Large intestine (tissue), 3 donors: ENCODE measurements at regions not wholly inside any gene's neighbourhood (a gene's known extent, or its start where the extent isn't known, plus 50 kb on each side); places are given as distances from the start of the nearest gene placed in this dataset.

ENCODE experiments used
- DNase-seq, 2 donors: peaks; one replicate each; pipeline versions ENCODE4 v3.0.0 to v3.0.0-alpha.2; 2013
- H3K27ac ChIP-seq: one replicate; pipeline ENCODE4 v1.5.1; 2013; ENCODE audit warnings: low read length
- H3K27me3 ChIP-seq: 2 replicates; pipeline ENCODE4 v1.6.1; 2013; ENCODE audit warnings: low read length; ENCODE audit not compliant: control insufficient read depth, insufficient read depth
- H3K36me3 ChIP-seq: 2 replicates; pipeline ENCODE4 v1.6.1; 2013; ENCODE audit warnings: low read length; ENCODE audit not compliant: control insufficient read depth, insufficient read depth
- H3K4me1 ChIP-seq: one replicate; pipeline ENCODE4 v1.6.1; 2013; ENCODE audit warnings: low read length; ENCODE audit not compliant: control insufficient read depth, insufficient read depth
- H3K4me3 ChIP-seq: one replicate; pipeline ENCODE4 v1.5.1; 2013; ENCODE audit warnings: low read length
- H3K9me3 ChIP-seq: one replicate; pipeline ENCODE4 v1.6.1; 2013; ENCODE audit warnings: mild to moderate bottlenecking, low read depth, low read length, moderate library complexity; ENCODE audit not compliant: control insufficient read depth
- WGBS: methylation state at CpG from one replicate; pipeline ENCODE4 v1.1.5; 2013; ENCODE audit warnings: low lambda C conversion rate; ENCODE audit not compliant: insufficient coverage; 5-methylcytosine and 5-hydroxymethylcytosine counted together

DNA sequence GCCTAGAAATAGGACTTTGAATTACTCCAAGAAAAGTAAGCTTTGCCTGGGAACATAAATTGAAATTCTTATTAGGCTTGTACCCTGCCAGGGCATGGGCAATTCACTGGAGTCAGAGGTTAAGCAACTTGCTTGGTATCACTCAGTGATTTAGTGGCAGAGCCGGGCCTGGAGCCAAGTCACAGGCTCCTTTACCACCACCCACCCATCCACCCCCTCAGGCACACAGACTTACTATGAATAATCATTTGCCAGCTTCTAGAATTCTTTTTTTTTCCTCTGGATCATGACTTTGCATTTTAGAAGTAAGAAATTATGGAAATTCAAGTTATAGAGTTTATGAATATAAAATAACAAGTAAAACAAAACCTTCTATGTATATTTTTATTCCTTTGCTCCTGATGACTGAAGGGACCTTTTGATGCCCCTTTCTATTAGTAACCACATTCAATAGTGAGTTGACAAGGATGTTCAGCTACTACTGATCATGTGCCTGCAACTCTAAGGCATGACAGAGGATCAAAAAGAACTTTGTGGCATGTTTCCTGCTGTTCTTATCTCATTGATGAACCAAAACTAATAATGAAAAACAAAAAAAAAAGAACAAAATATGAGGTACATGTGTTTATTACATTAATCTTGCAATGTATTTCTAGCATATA is 614.7 kb downstream of the TLR4 start:
- no peak overlapping the region for H3K4me3 ChIP-seq
- H3K9me3 ChIP-seq, result no peaks in the 10 kb centered on the region
- no CpG with 5 or more reads among the region's 1 CpG for WGBS
- no peaks in the 10 kb centered on the region for H3K4me1 ChIP-seq
- no peaks in the 10 kb centered on the region for H3K36me3 ChIP-seq
- no peak for DNase-seq
- H3K27me3 ChIP-seq, result no peaks in the 10 kb centered on the region
- no peak overlapping the region for H3K27ac ChIP-seq

DNA sequence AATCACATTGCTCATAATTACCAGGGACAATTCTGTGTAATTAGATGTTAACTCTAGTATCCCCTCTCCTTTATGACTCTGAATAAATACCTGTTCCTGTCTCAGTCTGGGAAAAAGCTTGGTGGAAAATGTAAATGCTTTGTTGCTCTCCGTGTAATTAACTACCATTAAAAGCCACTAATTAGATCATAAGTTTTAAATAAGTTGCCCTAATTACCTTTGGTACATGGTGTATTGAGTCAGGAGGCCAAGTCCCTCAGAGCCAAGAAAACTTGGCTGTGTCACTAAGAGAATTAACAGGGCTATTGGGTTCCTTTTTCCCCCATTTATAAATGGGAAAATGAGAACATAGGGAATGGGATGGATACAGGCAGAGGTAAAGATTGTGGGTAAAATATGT is 617.6 kb downstream of the TLR4 start:
- no peak for DNase-seq
- H3K9me3 ChIP-seq, result no peaks in the 10 kb centered on the region
- H3K4me1 ChIP-seq, result no peaks in the 10 kb centered on the region
- H3K4me3 ChIP-seq, result no peak overlapping the region
- WGBS, result no CpG with 5 or more reads among the region's 1 CpG
- H3K27me3 ChIP-seq, result no peaks in the 10 kb centered on the region
- no peaks in the 10 kb centered on the region for H3K36me3 ChIP-seq
- H3K27ac ChIP-seq, result no peak overlapping the region

DNA sequence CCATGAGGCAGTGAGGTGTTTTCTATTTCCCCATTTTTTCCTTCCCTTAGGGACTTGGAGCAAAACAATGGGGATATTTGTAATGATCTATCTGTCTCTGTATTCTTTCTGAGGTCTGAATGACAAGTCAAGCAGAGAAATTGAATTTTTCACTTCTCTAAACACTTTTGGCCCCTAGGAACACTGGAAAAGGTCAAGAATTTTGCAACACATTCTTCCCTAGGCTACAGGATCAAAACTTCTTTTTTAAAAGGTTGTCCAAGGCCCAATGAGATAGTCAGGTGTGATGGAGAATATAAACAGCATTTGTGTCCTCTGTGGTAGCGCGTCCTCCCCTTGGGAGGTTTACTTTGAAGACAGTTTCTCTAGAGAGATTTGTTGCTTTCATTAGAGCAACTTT is 620.5 kb downstream of the TLR4 start:
- no peak overlapping the region for H3K4me3 ChIP-seq
- H3K36me3 ChIP-seq, result no peaks in the 10 kb centered on the region
- no peaks in the 10 kb centered on the region for H3K9me3 ChIP-seq
- DNase-seq, result no peak
- H3K4me1 ChIP-seq, result no peaks in the 10 kb centered on the region
- no CpG with 5 or more reads among the region's 2 CpGs for WGBS
- H3K27ac ChIP-seq, result no peak overlapping the region
- no peaks in the 10 kb centered on the region for H3K27me3 ChIP-seq

DNA sequence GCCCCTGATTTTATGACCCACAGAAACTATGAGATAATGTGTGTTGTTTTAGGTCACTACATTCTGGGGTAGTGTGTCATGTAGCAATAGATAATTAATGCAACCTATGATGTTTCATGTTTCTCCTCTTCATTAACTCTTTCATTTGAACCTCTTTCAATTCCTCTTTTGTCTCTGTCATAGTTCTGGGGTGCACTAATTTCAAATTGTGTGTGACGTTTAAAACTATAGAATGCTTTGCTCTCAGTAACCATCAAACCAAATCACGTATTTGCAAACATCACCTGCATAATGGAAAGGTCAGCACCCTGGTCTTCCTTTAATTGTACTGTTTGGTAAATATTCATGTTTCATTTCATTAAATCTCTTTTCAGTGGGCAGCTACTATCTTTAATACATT is 621.6 kb downstream of the TLR4 start:
- WGBS, result 60% methylated on average over 1 of the region's 2 CpGs
- DNase-seq, result no peak
- no peak overlapping the region for H3K27ac ChIP-seq
- no peak overlapping the region for H3K4me3 ChIP-seq
- H3K9me3 ChIP-seq, result no peaks in the 10 kb centered on the region
- H3K4me1 ChIP-seq, result no peaks in the 10 kb centered on the region
- no peaks in the 10 kb centered on the region for H3K36me3 ChIP-seq
- no peaks in the 10 kb centered on the region for H3K27me3 ChIP-seq

DNA sequence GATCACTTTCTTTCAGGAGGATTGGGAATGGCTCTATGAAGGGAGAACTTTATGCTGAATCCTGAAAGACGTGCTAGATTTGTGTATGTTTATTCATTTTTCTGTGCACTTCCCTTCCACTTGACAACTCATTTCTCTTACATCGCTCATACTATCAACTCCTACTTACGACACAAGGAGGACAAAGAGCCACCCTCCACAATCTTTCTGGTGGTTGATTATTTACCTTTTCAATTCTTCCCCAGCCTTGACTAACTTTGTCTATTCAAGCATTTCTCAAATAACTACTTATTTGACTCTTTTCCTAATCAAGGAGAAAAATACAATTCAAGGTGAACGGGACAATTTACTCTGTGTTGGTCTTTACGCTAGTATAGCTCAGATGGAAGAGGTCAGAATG is 622.1 kb downstream of the TLR4 start:
- Histone ChIP-seq H3K36me3 (no peaks in the 10 kb centered on the region), H3K27me3 (no peaks in the 10 kb centered on the region), H3K9me3 (no peaks in the 10 kb centered on the region), H3K27ac (no peak overlapping the region), H3K4me3 (no peak overlapping the region), H3K4me1 (no peaks in the 10 kb centered on the region)
- 71% methylated on average over 4 of the region's 5 CpGs for WGBS
- DNase-seq, result no peak

DNA sequence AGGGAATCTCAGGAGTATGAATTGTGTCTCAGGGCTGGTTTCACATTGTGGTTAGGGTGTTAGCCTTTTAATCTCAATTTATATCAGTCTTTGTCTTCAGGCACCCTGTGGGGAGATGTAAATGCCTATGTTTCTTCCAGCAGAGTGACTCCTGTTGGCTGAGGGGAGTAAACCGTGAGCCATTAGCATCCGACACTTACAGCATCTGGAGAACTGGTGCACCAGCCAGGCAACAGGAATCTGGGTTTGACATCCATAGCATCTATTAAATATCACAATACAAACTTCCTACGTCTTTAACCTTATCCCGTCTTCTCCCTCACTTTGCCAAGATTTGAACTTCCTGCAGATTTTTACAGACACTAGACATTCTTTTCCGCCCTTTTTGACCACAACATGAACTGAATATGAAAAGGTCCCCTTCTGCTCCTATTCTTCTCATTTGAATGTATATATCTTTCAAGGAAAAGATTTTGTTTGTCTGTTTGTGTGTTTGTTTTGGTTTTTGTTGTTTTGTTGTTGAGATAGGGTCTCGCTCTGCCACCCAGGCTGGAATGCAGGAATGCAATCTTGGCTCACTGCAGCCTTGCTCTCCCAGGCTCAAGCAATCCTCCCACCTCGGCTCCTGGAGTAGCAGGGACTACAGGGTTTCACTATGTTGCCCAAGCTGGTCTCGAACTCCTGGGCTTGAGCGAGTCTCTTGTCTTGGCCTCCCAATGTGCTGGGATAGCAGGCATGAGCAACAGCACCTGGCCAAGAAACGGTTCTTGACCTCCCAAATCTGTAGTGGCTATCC is 626.2 kb downstream of the TLR4 start:
- Histone ChIP-seq H3K9me3 (no peaks in the 10 kb centered on the region), H3K4me1 (no peaks in the 10 kb centered on the region), H3K27me3 (no peaks in the 10 kb centered on the region), H3K27ac (no peak overlapping the region), H3K4me3 (no peak overlapping the region), H3K36me3 (no peaks in the 10 kb centered on the region)
- no peak for DNase-seq
- 90% methylated on average over 3 of the region's 10 CpGs for WGBS

DNA sequence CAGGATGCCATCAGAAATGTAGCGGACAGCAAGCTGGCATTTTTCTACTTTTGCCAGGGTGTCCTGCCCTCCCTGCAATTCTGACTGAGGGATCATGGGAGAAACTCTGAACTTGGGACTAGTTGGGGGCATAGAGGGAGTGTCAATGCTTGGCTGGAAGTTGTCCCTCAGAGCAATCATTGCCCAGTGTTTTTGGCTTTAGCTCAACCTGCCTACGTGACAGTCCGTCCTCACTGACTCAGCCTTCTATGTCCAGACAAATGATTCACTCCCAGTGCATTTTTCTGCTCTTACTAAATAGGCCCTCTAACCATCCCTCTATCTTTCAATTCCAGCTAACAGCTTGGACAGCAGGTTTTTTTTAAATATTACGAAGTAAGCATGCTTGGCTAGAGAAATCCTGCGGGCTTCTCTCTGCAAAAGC is 627.4 kb downstream of the TLR4 start:
- H3K27me3 ChIP-seq, result no peaks in the 10 kb centered on the region
- no peaks in the 10 kb centered on the region for H3K4me1 ChIP-seq
- no peaks in the 10 kb centered on the region for H3K36me3 ChIP-seq
- no peaks in the 10 kb centered on the region for H3K9me3 ChIP-seq
- 55% methylated on average over 2 of the region's 5 CpGs for WGBS
- H3K4me3 ChIP-seq, result no peak overlapping the region
- no peak overlapping the region for H3K27ac ChIP-seq
- no peak for DNase-seq

DNA sequence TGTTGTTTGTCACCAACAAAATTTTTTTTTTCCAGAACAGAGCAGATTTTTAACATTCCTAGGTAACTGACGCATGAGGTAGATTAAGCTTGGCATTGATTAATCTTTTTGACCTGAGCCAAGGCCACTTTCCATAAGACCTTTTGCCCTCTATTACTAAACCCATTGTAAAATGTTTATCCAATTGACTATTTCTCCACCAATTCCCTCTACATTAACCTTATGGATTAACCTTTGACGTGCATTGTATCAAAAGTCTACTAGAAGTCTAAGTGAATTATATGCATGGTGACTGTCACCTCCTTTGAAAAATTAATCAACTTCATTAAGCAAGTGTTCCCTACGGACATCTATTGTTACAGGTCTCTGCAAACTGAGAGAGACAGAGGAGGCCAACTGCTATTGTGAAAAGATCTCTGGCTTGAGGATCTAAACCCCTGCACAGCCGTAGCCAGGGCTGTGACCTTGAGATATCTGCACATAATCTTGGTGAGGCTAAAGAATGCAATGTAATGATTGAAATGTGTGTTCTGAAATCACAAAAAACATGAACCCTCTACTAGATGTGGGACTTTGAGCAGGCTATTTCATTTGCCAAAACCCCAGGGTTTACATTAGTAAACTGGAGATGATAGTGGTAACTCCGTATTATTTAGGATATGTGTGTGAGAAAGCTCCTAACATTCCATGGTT is 632.2 kb downstream of the TLR4 start:
- H3K4me1 ChIP-seq, result no peaks in the 10 kb centered on the region
- no peaks in the 10 kb centered on the region for H3K9me3 ChIP-seq
- H3K27ac ChIP-seq, result no peak overlapping the region
- H3K4me3 ChIP-seq, result no peak overlapping the region
- no peaks in the 10 kb centered on the region for H3K27me3 ChIP-seq
- H3K36me3 ChIP-seq, result no peaks in the 10 kb centered on the region
- WGBS, result 0% methylated on average over 1 of the region's 5 CpGs
- DNase-seq, result no peak

DNA sequence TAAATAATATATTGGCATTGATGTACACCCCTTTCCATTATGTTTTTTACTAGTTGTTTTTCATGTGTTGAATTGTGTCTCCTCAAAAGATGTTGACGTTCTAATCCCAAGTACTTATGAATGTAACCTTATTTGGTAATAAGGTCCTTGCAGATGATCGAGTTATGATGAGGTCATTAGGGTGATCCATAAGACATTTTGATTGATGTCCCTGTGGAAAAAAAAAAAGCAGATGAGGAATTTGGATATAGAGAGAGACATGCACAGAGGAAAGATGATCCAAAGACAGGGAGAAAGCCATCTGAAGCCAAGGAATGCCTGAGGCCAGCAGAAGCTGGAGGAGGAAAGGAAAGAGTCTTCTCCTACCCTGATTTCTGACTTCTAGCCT is 632.7 kb downstream of the TLR4 start:
- no peak for DNase-seq
- Histone ChIP-seq H3K4me3 (no peak overlapping the region), H3K36me3 (no peaks in the 10 kb centered on the region), H3K27ac (no peak overlapping the region), H3K27me3 (no peaks in the 10 kb centered on the region), H3K4me1 (no peaks in the 10 kb centered on the region), H3K9me3 (no peaks in the 10 kb centered on the region)
- 74% methylated on average over 2 of the region's 2 CpGs for WGBS

DNA sequence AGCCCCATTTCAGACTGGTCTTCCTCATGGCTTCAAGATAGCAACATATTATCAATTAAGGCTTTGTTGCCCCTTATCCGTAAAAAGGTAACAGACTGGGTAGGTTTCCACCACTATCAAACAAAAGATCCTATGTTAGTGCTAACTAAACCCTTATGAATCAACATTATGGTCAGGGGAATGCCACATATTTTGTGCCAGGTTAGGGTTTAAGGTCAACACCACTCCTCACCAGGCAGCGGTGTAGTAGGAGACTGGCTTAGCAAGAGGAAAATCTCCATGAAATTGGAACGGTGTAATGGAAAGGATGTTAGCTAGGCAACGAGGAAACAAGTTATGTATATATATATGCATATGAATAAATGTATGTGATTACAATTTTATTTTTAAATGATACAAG is 655.8 kb downstream of the TLR4 start:
- DNase-seq, result no peak
- peaks cover 12% of the 10 kb centered on the region for H3K9me3 ChIP-seq
- no peaks in the 10 kb centered on the region for H3K27me3 ChIP-seq
- no peaks in the 10 kb centered on the region for H3K36me3 ChIP-seq
- no peak overlapping the region for H3K27ac ChIP-seq
- no peaks in the 10 kb centered on the region for H3K4me1 ChIP-seq
- 73% methylated on average over 3 of the region's 4 CpGs for WGBS
- no peak overlapping the region for H3K4me3 ChIP-seq
